ACHN (cell line): ENCODE measurements at regions not wholly inside any gene's neighbourhood (a gene's known extent, or its start where the extent isn't known, plus 50 kb on each side); places are given as distances from the start of the nearest gene placed in this dataset.

Experiments used
- DNase-seq: peaks from one replicate; pipeline ENCODE4 v3.0.0-alpha.2; 2015
- in situ Hi-C: cut with HindIII; loops from 2 replicates; pipeline ENCODE4 v1.10.0; 2017; ENCODE audit warnings: low sequenced_read_pairs, low pct_ligation_motif_present, low pct_unique_long_range_greater_than_20kb

- DNase-seq: no peak
- in situ Hi-C loops: no loop called here
These were observed 252.6 kb downstream of the GLRX3 start for GRCh38 chr10:130388746-130389145.

- DNase-seq: no peak
- in situ Hi-C loops: no loop called here
These were observed 253.7 kb downstream of the GLRX3 start for GRCh38 chr10:130389906-130390305.

GRCh38 chr10:130392031-130392430, 255.8 kb downstream of the GLRX3 start:
- in situ Hi-C loops: no loop called here
- no peak for DNase-seq

DNA sequence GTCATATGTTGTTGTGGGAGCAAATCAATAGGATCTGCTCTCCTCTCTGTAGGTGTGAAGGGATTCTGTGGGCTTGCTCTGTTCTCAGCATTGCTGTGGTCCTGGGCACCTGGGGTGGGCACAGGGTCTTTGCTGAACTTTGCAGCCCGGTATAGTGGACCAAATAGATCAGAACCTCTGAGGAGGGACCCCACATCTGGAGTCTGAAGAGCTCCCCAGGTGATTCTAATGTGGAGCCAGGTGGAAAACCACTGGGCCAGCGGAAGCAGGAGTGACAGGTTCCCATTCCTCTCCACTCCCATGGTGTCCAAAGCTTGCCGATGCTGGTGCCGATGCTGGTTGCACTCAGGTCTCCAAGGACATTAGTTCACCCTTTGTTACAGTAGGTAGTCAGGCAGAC, 257.2 kb downstream of the GLRX3 start:
- in situ Hi-C loops: no loop called here
- DNase-seq: no peak

DNA sequence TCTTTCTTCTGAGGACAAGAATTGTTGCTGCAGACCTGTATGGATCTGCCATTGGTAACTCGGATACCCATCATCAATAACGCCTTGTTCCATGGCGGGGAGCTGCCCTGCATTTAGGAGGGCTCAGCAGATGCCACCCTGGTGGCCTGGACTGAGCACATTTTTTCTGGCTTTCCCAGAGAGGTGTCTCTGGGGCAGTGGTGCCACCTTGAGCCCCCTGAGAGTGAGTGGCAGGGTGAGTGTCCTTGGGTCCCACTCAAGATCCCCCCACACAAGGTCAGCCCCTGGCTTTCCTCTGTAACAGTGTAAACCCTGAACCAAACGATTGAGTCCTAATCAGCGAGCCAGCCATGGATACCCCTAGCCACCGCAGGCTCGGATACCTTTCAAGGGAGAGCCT, 258.6 kb downstream of the GLRX3 start:
- no peak for DNase-seq
- in situ Hi-C loops: no loop called here

GRCh38 chr10:130395248-130395936, 259.2 kb downstream of the GLRX3 start:
- in situ Hi-C loops: no loop called here
- no peak for DNase-seq

DNA sequence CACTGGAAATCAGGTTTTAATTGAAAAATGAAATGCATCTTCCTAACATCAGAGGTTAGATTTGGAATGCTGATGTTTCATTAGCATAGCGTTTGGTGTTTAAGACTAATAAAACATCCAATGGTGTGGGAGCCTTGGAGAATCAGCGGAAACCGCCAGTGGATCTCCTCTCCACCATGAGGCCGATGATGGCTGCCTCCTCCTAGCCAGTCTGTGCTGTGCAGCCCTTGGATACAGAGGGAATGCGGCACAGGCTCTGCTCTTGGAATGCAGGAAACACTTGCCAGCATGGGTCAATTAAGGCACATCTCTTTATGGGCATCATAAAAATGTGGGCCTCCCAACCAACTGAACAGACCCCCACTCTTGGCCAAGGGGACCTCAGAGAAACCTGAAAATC, 259.9 kb downstream of the GLRX3 start:
- no peak for DNase-seq

GRCh38 chr10:130398090-130398994, 262.2 kb downstream of the GLRX3 start:
- in situ Hi-C loops: no loop called here

More for the DNA sequence above, 259.9 kb downstream of the GLRX3 start:
- in situ Hi-C loops: no loop called here

GRCh38 chr10:130399425-130399950, 263.3 kb downstream of the GLRX3 start:
- no peak for DNase-seq
- in situ Hi-C loops: no loop called here

More at GRCh38 chr10:130398090-130398994, 262.2 kb downstream of the GLRX3 start:
- DNase-seq: no peak

DNA sequence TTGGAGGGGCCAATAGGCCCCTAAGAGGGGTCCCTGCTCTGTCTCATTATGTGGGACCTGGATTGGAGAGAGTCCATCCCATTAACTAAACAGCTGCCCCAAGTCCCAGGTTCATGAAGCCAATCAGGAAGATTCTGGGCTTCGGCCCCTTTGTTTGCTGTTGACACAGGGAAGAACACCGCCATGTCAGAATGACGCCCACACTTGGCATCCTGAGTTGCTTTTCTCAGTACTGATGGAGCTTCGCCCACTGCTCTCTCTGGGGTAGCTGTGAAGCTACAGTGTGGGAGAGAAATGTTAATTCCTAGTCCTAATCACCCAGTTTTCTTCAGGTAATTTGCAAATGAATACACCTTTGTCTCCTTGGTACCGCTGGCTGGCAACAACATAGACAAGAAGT, 264.7 kb downstream of the GLRX3 start:
- DNase-seq: no peak
- in situ Hi-C loops: no loop called here

DNA sequence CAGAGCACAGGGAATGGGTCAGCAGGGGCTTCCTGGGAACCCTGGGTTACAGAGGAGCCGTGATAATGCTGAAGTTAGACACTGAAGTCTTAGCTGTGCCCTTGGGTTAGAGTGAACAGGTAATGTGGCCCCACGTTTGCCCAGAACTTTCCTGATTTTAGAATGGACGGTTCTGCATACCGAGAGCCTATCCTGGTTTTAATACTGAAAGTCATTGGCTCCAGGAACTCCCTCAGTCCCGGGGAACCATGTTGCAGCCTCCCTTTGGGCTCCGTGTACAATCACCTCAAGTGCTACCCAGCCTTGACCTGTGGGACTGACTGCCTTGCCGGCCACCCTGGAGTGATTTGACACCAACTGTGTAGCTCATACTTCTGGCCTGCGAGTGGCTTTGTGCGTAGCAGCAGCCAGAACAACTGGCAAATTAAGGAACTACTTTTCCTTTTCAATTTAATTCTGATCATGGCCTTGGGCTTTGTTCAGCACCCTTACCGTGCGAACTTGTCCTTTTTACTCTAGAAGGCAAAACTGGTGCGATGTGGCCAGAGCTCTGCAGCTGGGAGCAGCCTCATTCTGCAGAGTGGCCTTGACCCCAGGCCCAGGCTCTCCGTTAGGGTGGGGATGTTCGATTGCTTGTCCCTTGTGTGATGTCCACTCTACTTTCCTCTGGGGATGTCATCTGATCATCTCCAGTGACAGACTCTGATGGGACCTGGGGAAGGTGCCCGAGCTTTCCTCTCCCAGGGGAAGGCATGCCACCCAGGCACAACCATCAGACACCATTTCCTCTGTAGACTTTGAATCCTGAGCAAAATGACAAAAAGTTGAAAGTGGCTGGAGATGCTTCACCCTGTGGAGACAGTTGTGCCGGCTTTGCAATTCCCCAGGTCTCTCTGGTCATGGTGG, 265.9 kb downstream of the GLRX3 start:
- DNase-seq: no peak
- in situ Hi-C loops: no loop called here

- in situ Hi-C loops: no loop called here
- DNase-seq: no peak
These were observed 267.2 kb downstream of the GLRX3 start for GRCh38 chr10:130403153-130404075.

DNA sequence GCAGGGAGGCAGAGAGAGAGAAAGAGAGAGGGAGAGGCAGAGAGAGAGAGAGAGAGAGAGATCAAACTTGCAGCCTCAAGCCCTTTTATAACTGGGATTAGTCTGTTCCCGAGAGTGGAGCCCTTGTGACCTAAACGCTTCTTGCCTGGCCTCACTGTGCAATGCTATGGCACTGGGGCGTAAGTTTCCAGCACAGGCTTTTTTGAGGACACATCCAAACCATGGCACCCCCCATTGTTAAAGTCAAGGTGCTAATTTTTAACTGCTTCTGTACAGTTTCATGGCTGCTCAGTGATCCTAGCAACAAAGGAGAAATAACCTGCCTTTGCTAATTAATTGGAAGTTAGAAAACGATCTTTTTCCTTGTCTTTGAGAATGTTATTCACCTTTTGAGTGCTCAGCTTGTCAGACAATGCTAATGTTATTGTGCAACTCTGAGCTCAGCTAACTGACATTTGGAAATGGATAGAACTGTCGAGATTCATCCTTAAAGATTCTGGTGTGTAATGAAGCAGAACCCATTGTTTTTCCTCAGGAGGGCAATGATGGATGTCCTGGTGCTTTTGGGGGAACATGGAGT, 268.4 kb downstream of the GLRX3 start:
- in situ Hi-C loops: no loop called here
- no peak for DNase-seq

DNA sequence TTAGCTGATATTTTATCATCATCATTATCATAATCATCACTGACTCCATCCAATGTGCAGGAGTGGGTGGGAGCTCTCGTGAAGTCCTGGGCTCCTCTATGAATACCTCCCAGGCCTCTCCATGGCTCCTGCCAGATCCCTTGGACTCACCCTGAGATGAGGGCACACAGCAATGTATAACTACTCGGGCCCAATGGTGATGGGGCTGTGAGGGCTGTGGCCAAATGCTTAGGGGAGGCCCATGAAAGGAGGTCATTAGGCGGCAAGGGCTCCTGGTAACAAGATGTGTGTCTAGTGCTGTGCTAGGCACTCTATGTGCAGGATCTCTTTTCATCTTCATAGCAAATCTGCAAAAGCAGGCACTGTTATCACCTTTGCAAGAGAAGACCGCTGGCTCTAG, 270.9 kb downstream of the GLRX3 start:
- no peak for DNase-seq
- in situ Hi-C loops: no loop called here

- in situ Hi-C loops: no loop called here
- no peak for DNase-seq
These were observed 273.1 kb downstream of the GLRX3 start for GRCh38 chr10:130409331-130409730.

DNA sequence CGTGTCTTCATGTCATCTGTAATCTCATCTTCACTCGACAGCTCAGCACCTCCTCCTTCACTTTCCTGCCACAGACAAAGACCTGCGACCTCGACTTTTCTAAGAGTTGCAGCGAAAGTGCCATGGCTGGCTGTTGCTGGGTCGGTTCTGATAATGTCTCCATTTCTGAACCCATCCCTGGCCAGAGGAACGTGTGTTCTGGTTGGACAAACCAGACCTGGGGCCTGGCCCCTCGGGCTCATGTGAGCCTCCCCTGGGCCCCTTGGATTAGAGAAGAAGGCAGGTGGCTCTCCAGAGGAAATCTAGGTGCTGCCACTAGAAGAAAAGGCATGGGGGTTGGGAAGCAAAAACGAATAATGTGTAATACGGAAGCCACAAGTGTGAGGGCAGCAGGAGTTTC, 273.7 kb downstream of the GLRX3 start:
- DNase-seq: no peak
- in situ Hi-C loops: no loop called here

DNA sequence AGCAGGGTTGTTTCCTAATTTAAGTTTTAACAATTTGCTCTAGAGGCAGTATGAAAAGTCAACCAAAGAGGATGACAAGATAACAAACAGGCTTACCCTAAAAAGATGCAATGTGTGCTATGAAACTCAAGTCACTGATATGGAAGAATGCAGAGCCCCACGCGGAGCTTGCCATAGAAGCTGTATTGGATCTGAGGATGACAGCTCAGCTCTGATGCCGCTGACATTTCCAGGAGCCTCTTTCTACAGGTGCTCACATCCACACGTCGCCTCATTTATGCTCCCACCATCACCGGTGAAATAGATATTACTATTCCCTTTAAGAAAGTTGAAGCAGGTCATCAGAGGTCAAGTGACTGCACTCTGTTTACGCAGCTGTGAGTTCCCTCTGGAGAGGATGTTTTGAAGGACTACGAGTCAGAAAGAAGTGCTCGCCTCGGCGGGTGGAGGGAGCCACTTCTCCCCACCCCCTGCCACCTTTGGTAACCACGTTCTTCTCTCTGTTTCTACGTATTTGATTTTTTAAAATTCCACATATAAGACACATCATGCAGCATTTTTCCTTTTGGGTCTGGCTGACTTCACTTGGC, 275.4 kb downstream of the GLRX3 start:
- DNase-seq: no peak
- in situ Hi-C loops: no loop called here
